HL-60 (cell line): ENCODE measurements at regions not wholly inside any gene's neighbourhood (a gene's known extent, or its start where the extent isn't known, plus 50 kb on each side); places are given as distances from the start of the nearest gene placed in this dataset.

Experiments used
- DNase-seq, 2 experiments: peaks; one replicate each; pipeline ENCODE4 v3.0.0-alpha.2; 2010 to 2020; ENCODE audit warnings: low read depth in 1 of 2, low spot score in 1 of 2
- H3K27ac ChIP-seq: fragments of 250-450 bp; sonication (Bioruptor Pico); replicated peaks from 2 replicates; pipeline ENCODE4 v1.5.1; 2020; ENCODE audit warnings: mild to moderate bottlenecking, moderate library complexity
- H3K27me3 ChIP-seq: fragments of 250-450 bp; sonication (Bioruptor Pico); 2 replicates; pipeline ENCODE4 v1.5.1; 2021; ENCODE audit warnings: mild to moderate bottlenecking, moderate library complexity; ENCODE audit not compliant: insufficient read depth, poor library complexity, severe bottlenecking
- H3K4me3 ChIP-seq: replicated peaks from 2 replicates; pipeline ENCODE4 v1.5.1; 2011; ENCODE audit warnings: mild to moderate bottlenecking, control low read depth, low read length; ENCODE audit not compliant: insufficient read depth
- GABPA ChIP-seq: IDR thresholded peaks from 2 replicates; pipeline ENCODE4 v1.6.1; 2012; ENCODE audit warnings: low read depth
- POLR2AphosphoS5 ChIP-seq: IDR thresholded peaks from 2 replicates; pipeline ENCODE4 v1.6.1; 2012; ENCODE audit warnings: low read depth
- SPI1 ChIP-seq: IDR thresholded peaks from 2 replicates; pipeline ENCODE4 v1.6.1; 2012; ENCODE audit warnings: low read depth, mild to moderate bottlenecking, borderline replicate concordance
- TF ChIP-seq, protein P1 (sequence below): IDR thresholded peaks from 2 replicates; pipeline ENCODE4 v1.6.1; 2012; ENCODE audit warnings: low read depth; ENCODE audit not compliant: insufficient replicate concordance
- TF ChIP-seq, protein P2 (sequence below): IDR thresholded peaks from one replicate; pipeline ENCODE4 v1.5.1; 2011; ENCODE audit warnings: low read length, control low read depth, inconsistent platforms; ENCODE audit not compliant: insufficient read depth

DNA sequence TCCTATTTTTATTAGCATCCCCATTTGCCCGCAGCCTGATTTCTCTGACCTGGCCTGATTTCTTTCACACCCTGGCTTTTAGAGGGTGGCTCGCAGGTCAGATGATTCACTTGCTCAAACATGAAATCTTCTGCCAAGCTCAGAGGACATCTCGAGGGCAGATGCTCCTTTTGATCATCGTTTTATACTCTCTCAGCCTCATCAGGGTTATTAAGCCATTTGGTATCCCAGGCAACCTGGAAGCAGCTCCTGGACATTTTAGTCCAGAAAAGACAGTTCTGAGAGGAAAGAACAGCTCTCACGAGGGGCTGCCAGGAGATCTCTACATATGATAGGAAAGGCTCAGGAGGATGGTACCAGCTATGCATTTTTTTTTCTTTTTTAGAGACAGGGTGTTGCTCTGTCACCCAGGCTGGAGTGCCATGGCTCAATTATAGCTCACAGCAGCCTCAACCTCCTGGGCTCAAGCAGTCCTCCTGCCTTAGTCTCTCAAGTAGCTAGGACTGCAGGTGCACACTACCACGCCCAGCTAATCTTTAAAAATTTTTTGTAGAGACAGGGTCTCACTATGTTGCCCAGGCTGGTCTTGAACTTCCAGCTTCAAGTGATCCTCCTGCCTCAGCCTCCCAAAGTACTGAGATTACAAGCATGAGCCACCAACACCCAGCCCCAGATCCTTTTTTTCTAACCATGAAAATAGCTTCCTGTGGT is 165.4 kb downstream of the KATNAL1 start:
- TF ChIP-seq, protein P1, sequence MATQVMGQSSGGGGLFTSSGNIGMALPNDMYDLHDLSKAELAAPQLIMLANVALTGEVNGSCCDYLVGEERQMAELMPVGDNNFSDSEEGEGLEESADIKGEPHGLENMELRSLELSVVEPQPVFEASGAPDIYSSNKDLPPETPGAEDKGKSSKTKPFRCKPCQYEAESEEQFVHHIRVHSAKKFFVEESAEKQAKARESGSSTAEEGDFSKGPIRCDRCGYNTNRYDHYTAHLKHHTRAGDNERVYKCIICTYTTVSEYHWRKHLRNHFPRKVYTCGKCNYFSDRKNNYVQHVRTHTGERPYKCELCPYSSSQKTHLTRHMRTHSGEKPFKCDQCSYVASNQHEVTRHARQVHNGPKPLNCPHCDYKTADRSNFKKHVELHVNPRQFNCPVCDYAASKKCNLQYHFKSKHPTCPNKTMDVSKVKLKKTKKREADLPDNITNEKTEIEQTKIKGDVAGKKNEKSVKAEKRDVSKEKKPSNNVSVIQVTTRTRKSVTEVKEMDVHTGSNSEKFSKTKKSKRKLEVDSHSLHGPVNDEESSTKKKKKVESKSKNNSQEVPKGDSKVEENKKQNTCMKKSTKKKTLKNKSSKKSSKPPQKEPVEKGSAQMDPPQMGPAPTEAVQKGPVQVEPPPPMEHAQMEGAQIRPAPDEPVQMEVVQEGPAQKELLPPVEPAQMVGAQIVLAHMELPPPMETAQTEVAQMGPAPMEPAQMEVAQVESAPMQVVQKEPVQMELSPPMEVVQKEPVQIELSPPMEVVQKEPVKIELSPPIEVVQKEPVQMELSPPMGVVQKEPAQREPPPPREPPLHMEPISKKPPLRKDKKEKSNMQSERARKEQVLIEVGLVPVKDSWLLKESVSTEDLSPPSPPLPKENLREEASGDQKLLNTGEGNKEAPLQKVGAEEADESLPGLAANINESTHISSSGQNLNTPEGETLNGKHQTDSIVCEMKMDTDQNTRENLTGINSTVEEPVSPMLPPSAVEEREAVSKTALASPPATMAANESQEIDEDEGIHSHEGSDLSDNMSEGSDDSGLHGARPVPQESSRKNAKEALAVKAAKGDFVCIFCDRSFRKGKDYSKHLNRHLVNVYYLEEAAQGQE, result no peak
- TF ChIP-seq GABPA, result no peak
- no peak for TF ChIP-seq POLR2AphosphoS5
- TF ChIP-seq, protein P2, sequence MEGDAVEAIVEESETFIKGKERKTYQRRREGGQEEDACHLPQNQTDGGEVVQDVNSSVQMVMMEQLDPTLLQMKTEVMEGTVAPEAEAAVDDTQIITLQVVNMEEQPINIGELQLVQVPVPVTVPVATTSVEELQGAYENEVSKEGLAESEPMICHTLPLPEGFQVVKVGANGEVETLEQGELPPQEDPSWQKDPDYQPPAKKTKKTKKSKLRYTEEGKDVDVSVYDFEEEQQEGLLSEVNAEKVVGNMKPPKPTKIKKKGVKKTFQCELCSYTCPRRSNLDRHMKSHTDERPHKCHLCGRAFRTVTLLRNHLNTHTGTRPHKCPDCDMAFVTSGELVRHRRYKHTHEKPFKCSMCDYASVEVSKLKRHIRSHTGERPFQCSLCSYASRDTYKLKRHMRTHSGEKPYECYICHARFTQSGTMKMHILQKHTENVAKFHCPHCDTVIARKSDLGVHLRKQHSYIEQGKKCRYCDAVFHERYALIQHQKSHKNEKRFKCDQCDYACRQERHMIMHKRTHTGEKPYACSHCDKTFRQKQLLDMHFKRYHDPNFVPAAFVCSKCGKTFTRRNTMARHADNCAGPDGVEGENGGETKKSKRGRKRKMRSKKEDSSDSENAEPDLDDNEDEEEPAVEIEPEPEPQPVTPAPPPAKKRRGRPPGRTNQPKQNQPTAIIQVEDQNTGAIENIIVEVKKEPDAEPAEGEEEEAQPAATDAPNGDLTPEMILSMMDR, result no peak
- TF ChIP-seq SPI1, result no peak
- DNase-seq, result no peak
- H3K27me3 ChIP-seq, result no peaks in the 10 kb centered on the region
- H3K27ac ChIP-seq, result no peak overlapping the region
- no peak overlapping the region for H3K4me3 ChIP-seq

- no peak for TF ChIP-seq SPI1
- TF ChIP-seq, protein P1, result no peak
- Histone ChIP-seq H3K27ac (no peak overlapping the region), H3K4me3 (no peak overlapping the region)
Observed at GRCh38 chr13:30140973-30141372, 166.4 kb downstream of the KATNAL1 start.

DNA sequence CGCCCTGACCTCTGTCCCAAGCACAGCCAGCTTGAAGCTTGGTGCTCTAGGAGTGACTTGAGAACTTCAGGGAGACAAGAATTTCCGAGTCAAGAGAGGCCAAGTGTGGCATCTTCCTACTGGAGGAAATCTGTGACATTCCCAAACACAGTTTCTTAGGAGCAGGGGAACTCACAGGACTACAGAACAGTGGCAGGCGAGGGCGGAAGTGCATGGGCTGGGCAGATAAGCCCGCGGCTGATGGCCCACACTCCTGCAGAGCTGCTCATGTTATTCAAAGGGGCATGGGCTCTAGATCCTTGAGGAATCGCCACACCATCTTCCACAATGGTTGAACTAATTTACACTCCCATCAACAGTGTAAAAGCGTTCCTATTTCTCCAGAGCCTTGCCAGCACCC is 168.8 kb downstream of the KATNAL1 start:
- no peak for DNase-seq
- Histone ChIP-seq H3K27me3 (no peaks in the 10 kb centered on the region), H3K27ac (no peak overlapping the region), H3K4me3 (no peak overlapping the region)
- TF ChIP-seq, protein P2, result no peak
- TF ChIP-seq GABPA (no peak), SPI1 (no peak), POLR2AphosphoS5 (no peak)
- TF ChIP-seq, protein P1, result no peak

More at GRCh38 chr13:30140973-30141372, 166.4 kb downstream of the KATNAL1 start:
- no peak for DNase-seq
- H3K27me3 ChIP-seq, result no peaks in the 10 kb centered on the region
